GM12874 (cell line): ENCODE measurements at regions not wholly inside any gene's neighbourhood (a gene's known extent, or its start where the extent isn't known, plus 50 kb on each side); places are given as distances from the start of the nearest gene placed in this dataset.

Experiments used
- CTCF ChIP-seq: IDR thresholded peaks from 2 replicates; pipeline ENCODE4 v1.5.1; 2011; ENCODE audit warnings: low read depth, mild to moderate bottlenecking, control low read depth, low read length, moderate library complexity; ENCODE audit not compliant: insufficient read depth

DNA sequence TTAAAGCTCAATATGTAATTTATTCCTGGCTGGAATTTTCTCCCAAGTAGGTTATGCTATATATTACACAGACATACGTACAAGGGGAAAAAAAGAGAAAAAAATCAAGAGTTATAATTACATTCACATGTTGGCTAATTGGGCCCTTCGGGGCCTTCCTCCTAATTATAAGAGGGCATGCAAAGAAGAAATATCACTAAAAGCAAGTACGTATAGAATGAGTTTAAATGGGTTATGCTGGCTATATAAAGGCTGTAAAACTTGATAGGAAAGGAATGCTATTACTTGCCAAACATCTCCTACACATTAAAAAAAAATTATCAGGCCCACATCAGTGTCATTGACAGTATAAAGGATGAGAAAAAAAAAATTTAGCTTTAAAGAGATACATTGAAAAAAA lies 1396.1 kb upstream of the ADGRL4 start:
- TF ChIP-seq CTCF: no peak

DNA sequence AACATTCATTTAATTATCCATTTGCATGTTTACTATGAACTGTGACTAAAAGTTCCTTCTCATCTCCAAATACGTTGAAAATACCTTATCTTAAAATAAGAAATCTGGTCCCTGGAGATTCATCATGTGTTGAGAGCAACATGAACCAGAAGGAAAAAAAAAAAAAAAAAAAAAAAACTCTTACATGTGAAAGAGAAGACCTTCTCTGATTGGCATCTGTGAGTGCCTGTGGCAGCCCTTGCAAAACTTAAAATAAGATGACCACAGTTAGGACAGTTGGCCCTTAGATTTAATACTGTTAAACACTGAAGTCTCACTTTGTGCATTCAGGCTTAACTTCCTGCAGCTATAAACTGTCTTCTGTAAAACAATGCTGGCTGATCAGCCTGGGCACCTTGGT lies 1395.2 kb upstream of the ADGRL4 start:
- TF ChIP-seq CTCF: no peak

- TF ChIP-seq CTCF: no peak
Measured at GRCh38 chr1:80392529-80392928, 1386.0 kb upstream of the ADGRL4 start.

- no peak for TF ChIP-seq CTCF
Measured at GRCh38 chr1:80385650-80386049, 1379.1 kb upstream of the ADGRL4 start.

DNA sequence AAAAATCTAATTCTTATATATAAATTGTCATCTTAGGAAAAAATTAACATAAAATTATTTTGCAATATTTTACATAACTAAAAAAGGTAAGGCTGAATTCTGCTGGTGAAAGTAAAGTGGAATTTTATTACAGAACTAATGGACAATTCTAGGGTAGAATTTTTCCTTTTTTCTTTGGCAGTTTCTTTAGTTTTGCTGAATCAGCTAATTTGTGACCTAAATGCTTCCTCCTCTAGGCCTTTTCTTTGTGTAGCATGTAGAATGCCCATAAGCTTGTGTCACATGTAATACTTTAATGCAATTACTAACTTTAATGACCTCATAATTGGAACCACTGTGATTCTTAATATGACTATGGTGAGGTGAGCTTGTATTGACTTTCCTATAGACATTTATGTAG lies 1378.4 kb upstream of the ADGRL4 start:
- TF ChIP-seq CTCF: no peak

- no peak for TF ChIP-seq CTCF
Measured at GRCh38 chr1:80384083-80384830, 1377.7 kb upstream of the ADGRL4 start.

DNA sequence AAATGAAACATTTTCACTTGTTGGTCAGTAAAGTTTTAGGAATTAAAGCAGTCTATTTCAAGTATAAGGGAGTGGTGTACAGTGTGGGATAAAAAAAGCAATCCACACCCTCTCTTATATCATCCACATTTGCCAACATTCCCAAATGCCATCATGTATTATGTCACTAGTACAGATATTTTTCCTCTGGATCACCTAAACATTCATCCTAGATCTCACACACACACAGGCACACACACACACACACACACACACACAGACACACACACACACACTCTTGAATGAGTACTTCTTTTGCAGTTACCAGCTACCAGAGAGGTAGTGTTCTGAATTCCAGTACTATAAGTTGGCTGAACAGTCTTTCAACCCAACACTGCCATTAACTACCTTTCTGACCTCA lies 1369.1 kb upstream of the ADGRL4 start:
- TF ChIP-seq CTCF: no peak
